ENCODE measurements at regions not wholly inside any gene's neighbourhood (a gene's known extent, or its start where the extent isn't known, plus 50 kb on each side); places are given as distances from the start of the nearest gene placed in this dataset.

DNA sequence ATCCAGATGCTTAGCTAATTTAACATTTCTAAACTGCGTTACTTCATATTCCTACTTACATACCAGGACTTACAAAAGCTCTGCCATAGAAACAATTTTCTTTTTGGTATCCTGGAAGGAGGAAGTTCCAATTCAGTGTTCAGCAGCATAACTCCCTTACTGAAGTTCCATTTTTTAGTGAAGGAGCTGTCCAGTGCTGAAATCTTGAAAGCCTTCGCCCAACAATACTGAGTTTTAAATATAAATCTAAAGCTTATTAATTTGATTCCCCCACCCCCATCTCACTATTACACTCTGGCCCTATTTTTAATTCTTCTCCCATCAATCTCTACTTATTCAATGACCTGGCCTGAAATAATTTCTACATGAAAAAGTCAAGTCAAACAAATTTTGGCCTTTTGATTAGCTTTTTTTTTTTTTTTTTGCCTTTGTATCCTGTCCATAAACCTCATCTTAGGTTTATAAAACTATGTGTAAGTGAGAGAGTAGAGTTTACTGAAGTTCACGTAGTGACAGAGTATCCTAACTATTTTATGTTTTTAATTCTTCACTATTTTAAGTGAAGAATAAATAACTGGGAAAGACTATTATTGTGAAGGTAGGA is 323.0 kb upstream of the PLD5 start:
- Histone ChIP-seq H3K4me1 (ENCODE audit: low read depth) (no peaks in the 10 kb centered on the region), H3K36me3 (ENCODE audit: low read depth) (no peaks in the 10 kb centered on the region), H3K9me3 (no peaks in the 10 kb centered on the region), H3K4me3 (no peak overlapping the region)
- intact Hi-C loops (cut with DNase I, micrococcal nuclease), result no loop called here
- TF ChIP-seq, protein P1, sequence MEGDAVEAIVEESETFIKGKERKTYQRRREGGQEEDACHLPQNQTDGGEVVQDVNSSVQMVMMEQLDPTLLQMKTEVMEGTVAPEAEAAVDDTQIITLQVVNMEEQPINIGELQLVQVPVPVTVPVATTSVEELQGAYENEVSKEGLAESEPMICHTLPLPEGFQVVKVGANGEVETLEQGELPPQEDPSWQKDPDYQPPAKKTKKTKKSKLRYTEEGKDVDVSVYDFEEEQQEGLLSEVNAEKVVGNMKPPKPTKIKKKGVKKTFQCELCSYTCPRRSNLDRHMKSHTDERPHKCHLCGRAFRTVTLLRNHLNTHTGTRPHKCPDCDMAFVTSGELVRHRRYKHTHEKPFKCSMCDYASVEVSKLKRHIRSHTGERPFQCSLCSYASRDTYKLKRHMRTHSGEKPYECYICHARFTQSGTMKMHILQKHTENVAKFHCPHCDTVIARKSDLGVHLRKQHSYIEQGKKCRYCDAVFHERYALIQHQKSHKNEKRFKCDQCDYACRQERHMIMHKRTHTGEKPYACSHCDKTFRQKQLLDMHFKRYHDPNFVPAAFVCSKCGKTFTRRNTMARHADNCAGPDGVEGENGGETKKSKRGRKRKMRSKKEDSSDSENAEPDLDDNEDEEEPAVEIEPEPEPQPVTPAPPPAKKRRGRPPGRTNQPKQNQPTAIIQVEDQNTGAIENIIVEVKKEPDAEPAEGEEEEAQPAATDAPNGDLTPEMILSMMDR (IDR thresholded peaks at IDR 0.05), result no peak
- ATAC-seq (no peak), DNase-seq (no peak)

DNA sequence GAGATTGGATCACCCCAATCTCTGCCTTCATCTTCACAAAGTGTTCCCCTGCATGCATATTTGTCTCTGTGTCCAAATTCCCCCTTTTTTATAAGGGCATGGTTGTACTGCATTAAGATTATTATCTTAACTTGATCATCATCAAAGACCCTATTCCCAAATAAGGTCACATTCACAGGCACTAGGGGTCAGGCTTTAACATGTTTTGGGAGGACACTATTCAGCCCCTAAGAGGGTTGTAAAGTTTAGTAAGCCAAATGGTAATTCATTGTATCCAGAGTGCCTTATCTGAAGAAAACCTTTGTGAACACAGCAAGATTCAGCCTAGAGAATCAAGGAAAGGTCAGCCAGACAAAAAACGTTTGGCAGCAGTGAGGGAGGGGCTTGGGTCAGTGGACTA is 317.6 kb upstream of the PLD5 start:
- ATAC-seq, result no peak
- H3K4me1 ChIP-seq (ENCODE audit: low read depth), result no peaks in the 10 kb centered on the region
- no peak overlapping the region for H3K4me3 ChIP-seq
- no peaks in the 10 kb centered on the region for H3K9me3 ChIP-seq
- DNase-seq, result no peak
- TF ChIP-seq, protein P1 (IDR thresholded peaks at IDR 0.05), result no peak
- H3K36me3 ChIP-seq (ENCODE audit: low read depth), result no peaks in the 10 kb centered on the region
- intact Hi-C loops (cut with DNase I, micrococcal nuclease), result no loop called here

DNA sequence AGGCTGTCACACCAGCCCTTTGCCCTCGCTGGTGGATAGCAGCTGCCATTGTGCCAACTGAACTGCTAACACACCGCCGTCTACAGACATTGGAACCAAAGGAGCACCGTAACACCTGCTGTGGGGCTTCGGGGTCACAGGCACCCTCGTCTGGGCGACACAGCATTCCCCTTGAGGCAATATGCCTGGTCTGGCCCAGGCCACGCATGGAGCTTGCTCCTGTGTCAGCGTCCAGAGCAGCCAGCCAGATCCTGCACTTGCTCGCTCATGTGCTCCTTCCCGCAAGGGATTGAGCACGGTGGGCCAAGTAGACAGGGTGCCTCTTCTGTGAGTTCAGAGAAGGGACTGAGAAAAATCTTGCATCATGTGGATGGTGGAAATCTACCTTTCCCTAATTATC is 314.6 kb upstream of the PLD5 start:
- Histone ChIP-seq H3K4me3 (no peak overlapping the region), H3K9me3 (no peaks in the 10 kb centered on the region), H3K36me3 (ENCODE audit: low read depth) (no peaks in the 10 kb centered on the region), H3K4me1 (ENCODE audit: low read depth) (no peaks in the 10 kb centered on the region)
- TF ChIP-seq, protein P1 (IDR thresholded peaks at IDR 0.05), result no peak
- ATAC-seq, result no peak
- no peak for DNase-seq
- intact Hi-C loops (cut with DNase I, micrococcal nuclease), result no loop called here

DNA sequence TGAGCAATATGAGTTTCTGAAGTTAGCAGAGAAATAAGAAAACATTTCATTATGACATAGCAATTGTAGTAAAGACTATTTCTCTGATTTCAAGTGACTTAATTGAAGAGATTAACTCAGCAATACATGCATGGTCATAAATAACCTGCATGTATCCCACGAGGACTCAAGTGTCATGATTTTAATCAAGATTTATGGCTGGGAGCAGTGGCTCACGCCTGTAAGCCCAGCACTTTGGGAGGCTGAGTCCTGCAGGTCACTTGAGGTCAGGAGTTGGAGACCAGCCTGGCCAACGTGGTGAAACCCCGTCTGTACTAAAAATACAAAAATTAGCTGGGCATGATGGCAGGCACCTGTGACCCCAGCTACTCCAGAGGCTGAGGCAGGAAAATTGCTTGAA is 311.9 kb upstream of the PLD5 start:
- Histone ChIP-seq H3K36me3 (ENCODE audit: low read depth) (no peaks in the 10 kb centered on the region), H3K4me3 (no peak overlapping the region), H3K9me3 (no peaks in the 10 kb centered on the region), H3K4me1 (ENCODE audit: low read depth) (no peaks in the 10 kb centered on the region)
- intact Hi-C loops (cut with DNase I, micrococcal nuclease), result no loop called here
- TF ChIP-seq, protein P1 (IDR thresholded peaks at IDR 0.05), result no peak
- no peak for DNase-seq
- ATAC-seq, result no peak

DNA sequence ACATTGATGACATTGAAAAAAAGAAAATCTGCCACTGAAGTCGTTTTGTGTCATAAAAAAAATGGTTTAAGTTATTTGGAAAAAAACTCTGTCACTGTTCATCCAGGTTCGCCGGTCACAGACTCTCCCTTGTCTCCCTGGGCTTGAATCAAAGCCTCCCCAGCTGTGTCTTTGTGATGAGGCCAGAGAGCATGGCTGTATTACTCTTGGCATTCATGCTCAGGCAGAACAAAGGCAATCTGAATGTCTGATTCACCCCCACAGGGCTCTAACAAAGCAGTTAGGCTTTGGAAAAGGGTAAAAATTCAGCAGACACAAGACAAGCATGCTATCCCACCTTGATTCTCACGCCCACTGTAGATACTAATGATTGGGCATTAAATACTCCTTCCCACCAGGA is 304.3 kb upstream of the PLD5 start:
- ATAC-seq, result no peak
- DNase-seq, result no peak
- intact Hi-C loops (cut with DNase I, micrococcal nuclease), result no loop called here
- no peak overlapping the region for H3K4me3 ChIP-seq
- no peaks in the 10 kb centered on the region for H3K9me3 ChIP-seq
- TF ChIP-seq, protein P1 (IDR thresholded peaks at IDR 0.05), result no peak
- no peaks in the 10 kb centered on the region for H3K36me3 ChIP-seq (ENCODE audit: low read depth)
- no peaks in the 10 kb centered on the region for H3K4me1 ChIP-seq (ENCODE audit: low read depth)

DNA sequence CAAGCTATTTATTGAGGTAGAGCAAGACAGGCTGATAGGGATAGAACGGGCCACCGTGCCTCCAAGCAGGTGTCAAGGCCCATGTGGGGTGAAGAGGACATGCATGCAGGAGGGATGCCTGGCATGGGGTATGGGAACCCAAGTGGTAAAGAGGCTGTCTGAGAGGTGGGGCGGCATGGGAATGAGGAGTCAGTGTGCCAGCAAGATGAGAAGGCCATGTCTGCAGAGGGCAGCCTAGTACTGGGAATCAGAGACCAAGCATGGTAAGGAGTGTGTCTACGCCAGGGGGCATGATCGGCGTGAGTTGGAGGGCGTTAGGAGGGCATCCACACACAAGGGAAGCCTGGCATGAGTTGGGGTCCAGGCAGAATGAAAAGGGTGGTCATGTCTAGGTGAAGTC is 303.7 kb upstream of the PLD5 start:
- no peak overlapping the region for H3K4me3 ChIP-seq
- H3K36me3 ChIP-seq (ENCODE audit: low read depth), result no peaks in the 10 kb centered on the region
- ATAC-seq (no peak), DNase-seq (no peak)
- no peaks in the 10 kb centered on the region for H3K4me1 ChIP-seq (ENCODE audit: low read depth)
- intact Hi-C loops (cut with DNase I, micrococcal nuclease), result no loop called here
- no peaks in the 10 kb centered on the region for H3K9me3 ChIP-seq
- TF ChIP-seq, protein P1 (IDR thresholded peaks at IDR 0.05), result no peak
